Right lobe of liver (tissue), 6 donors: ENCODE measurements at regions not wholly inside any gene's neighbourhood (a gene's known extent, or its start where the extent isn't known, plus 50 kb on each side); places are given as distances from the start of the nearest gene placed in this dataset.

Experiments
- ATAC-seq, 4 donors: fragments of 200-7000 bp; cut with Tn5 transposase; one replicate each; pipeline ENCODE4 v1.9.1; 2020; ENCODE audit warnings: mild to moderate bottlenecking in 4 of 4, moderate library complexity in 4 of 4
- DNase-seq, 3 donors: peaks; one replicate each; pipeline ENCODE4 v3.0.0-alpha.2; 2020
- H3K27ac ChIP-seq, 3 donors: fragments of 200-600 bp; one replicate each; pipeline ENCODE4 v1.8.0; 2022
- H3K27me3 ChIP-seq, 2 donors: fragments of 200-600 bp; one replicate each; pipeline ENCODE4 v1.8.0; 2022
- H3K36me3 ChIP-seq, 4 donors: fragments of 200-600 bp; sonication (generic) in 1 of 4; one replicate each; pipeline versions ENCODE4 v1.5.1 to v1.8.0; 2017 to 2022; ENCODE audit warnings: control low read depth in 1 of 4
- H3K4me1 ChIP-seq, 4 donors: fragments of 200-600 bp; sonication (generic) in 1 of 4; one replicate each; pipeline versions ENCODE4 v1.5.1 to v1.8.0; 2017 to 2022; ENCODE audit warnings: control low read depth in 1 of 4
- H3K4me3 ChIP-seq, 3 donors: fragments of 200-600 bp; one replicate each; pipeline ENCODE4 v1.8.0; 2022
- H3K9me3 ChIP-seq, 4 donors: fragments of 200-600 bp; sonication (generic) in 1 of 4; one replicate each; pipeline versions ENCODE4 v1.5.1 to v1.8.0; 2017 to 2022; ENCODE audit warnings: control low read depth in 1 of 4
- CTCF ChIP-seq, 4 donors: fragments of 200-600 bp in 3 of 4; fragments of 450-650 bp in 1 of 4; IDR thresholded peaks; one replicate each; pipeline versions ENCODE4 v1.5.1 to v1.8.0; 2016 to 2022; ENCODE audit warnings: antibody characterized with exemption in 4 of 4, mild to moderate bottlenecking in 2 of 4
- POLR2A ChIP-seq: fragments of 450-650 bp; IDR thresholded peaks from one replicate; pipeline ENCODE4 v1.6.1; 2017; ENCODE audit warnings: antibody characterized with exemption, mild to moderate bottlenecking
- WGBS: methylation state at CpG from one replicate; pipeline ENCODE4 v1.1.6; 2018; ENCODE audit warnings: low coverage, low lambda C conversion rate; ENCODE audit not compliant: insufficient coverage; ENCODE audit errors: missing lambda C conversion rate; 5-methylcytosine and 5-hydroxymethylcytosine counted together
- intact Hi-C, 2 donors: fragments of 100-400 bp; cut with DNase I; formaldehyde crosslinking; loops; one replicate each; pipeline versions ENCODE4 v1.11.2 to v1.14.1; 2022
- donor health status: DM: no; HTN: yes; CAD: no.
- donor health status: DM: no; HTN: no; CAD: no.
- donor health status: DM: no; HTN: no; CAD: no.
- donor health status: DM: no; HTN: yes; CAD: no.
- donor health status: DM: no; HTN: yes; CAD: no.

GRCh38 chr10:20963056-20963455, 65.9 kb upstream of the NEBL start:
- TF ChIP-seq CTCF (IDR thresholded peaks at IDR 0.05) = no peak
- no peak for TF ChIP-seq POLR2A
- 76% methylated on average over 3 of the region's 3 CpGs for WGBS

GRCh38 chr10:20962165-20962564, 65.1 kb upstream of the NEBL start:
- H3K36me3 ChIP-seq = no peaks in the 10 kb centered on the region
- H3K27ac ChIP-seq = no peak overlapping the region
- H3K27me3 ChIP-seq = no peaks in the 10 kb centered on the region
- intact Hi-C loops = no loop called here
- 81% methylated on average over 3 of the region's 3 CpGs for WGBS
- no peaks in the 10 kb centered on the region for H3K9me3 ChIP-seq
- no peak for ATAC-seq
- DNase-seq = no peak
- no peak overlapping the region for H3K4me3 ChIP-seq
- no peak for TF ChIP-seq CTCF (IDR thresholded peaks at IDR 0.05)
- H3K4me1 ChIP-seq = no peaks in the 10 kb centered on the region

More at GRCh38 chr10:20963056-20963455, 65.9 kb upstream of the NEBL start:
- H3K9me3 ChIP-seq = no peaks in the 10 kb centered on the region
- no peaks in the 10 kb centered on the region for H3K36me3 ChIP-seq
- intact Hi-C loops = no loop called here
- no peak overlapping the region for H3K4me3 ChIP-seq
- DNase-seq (no peak), ATAC-seq (no peak)
- no peak overlapping the region for H3K27ac ChIP-seq
- no peaks in the 10 kb centered on the region for H3K4me1 ChIP-seq
- H3K27me3 ChIP-seq = no peaks in the 10 kb centered on the region

- no peaks in the 10 kb centered on the region for H3K36me3 ChIP-seq
- no peak for TF ChIP-seq CTCF (IDR thresholded peaks at IDR 0.05)
- no peak for TF ChIP-seq POLR2A
- no peaks in the 10 kb centered on the region for H3K9me3 ChIP-seq
- H3K27ac ChIP-seq = no peak overlapping the region
- 77% methylated on average over 1 of the region's 1 CpG for WGBS
- no peak overlapping the region for H3K4me3 ChIP-seq
- DNase-seq = no peak
- intact Hi-C loops = no loop called here
- H3K27me3 ChIP-seq = no peaks in the 10 kb centered on the region
- H3K4me1 ChIP-seq = no peaks in the 10 kb centered on the region
- no peak for ATAC-seq
Observed at GRCh38 chr10:20959242-20959641, 62.1 kb upstream of the NEBL start.

GRCh38 chr10:20958764-20959163, 61.7 kb upstream of the NEBL start:
- WGBS = 87% methylated on average over 3 of the region's 3 CpGs
- TF ChIP-seq POLR2A (no peak), CTCF (IDR thresholded peaks at IDR 0.05) (no peak)
- H3K27ac ChIP-seq = no peak overlapping the region
- DNase-seq (no peak), ATAC-seq (no peak)
- H3K9me3 ChIP-seq = no peaks in the 10 kb centered on the region
- no peaks in the 10 kb centered on the region for H3K36me3 ChIP-seq
- intact Hi-C loops = no loop called here
- H3K27me3 ChIP-seq = no peaks in the 10 kb centered on the region
- H3K4me3 ChIP-seq = no peak overlapping the region
- H3K4me1 ChIP-seq = no peaks in the 10 kb centered on the region

GRCh38 chr10:20958225-20958624, 61.1 kb upstream of the NEBL start:
- DNase-seq (no peak), ATAC-seq (no peak)
- TF ChIP-seq CTCF (IDR thresholded peaks at IDR 0.05) (no peak), POLR2A (no peak)
- no peak overlapping the region for H3K4me3 ChIP-seq
- no peaks in the 10 kb centered on the region for H3K4me1 ChIP-seq
- WGBS = 66% methylated on average over 4 of the region's 4 CpGs
- no peaks in the 10 kb centered on the region for H3K27me3 ChIP-seq
- H3K9me3 ChIP-seq = no peaks in the 10 kb centered on the region
- no peak overlapping the region for H3K27ac ChIP-seq
- no peaks in the 10 kb centered on the region for H3K36me3 ChIP-seq
- intact Hi-C loops = no loop called here
